OCI-LY7 (cell line): ENCODE measurements at regions not wholly inside any gene's neighbourhood (a gene's known extent, or its start where the extent isn't known, plus 50 kb on each side); places are given as distances from the start of the nearest gene placed in this dataset.

Source experiments
- BruUV-seq: library from RNA; stranded (reverse); fragments of 400-500 nt; replicated peaks from 2 replicates; lab custom pipeline; 2021; lab: Mats Ljungman, UMichigan
- CTCF ChIA-PET: fragments of 300-600 bp; sonication (Branson Sonifier 250); formaldehyde crosslinking; loops from one replicate; lab custom pipeline; 2022; ENCODE audit warnings: antibody characterized with exemption; ENCODE audit not compliant: unreplicated experiment; lab: Charles Lee
- POLR2A ChIA-PET: fragments of 300-600 bp; sonication (Branson Sonifier 250); formaldehyde crosslinking; loops from one replicate; lab custom pipeline; 2022; ENCODE audit warnings: antibody characterized with exemption; lab: Charles Lee
- DNase-seq: peaks from one replicate; pipeline ENCODE4 v3.0.0-alpha.2; 2015; ENCODE audit warnings: low spot score
- H2AFZ ChIP-seq: fragments of 200-600 bp; sonication (generic), shearing (Covaris generic); 2 replicates; pipeline ENCODE4 v1.6.1; 2014; ENCODE audit warnings: mild to moderate bottlenecking, antibody characterized with exemption, low read length, moderate library complexity
- H3K27ac ChIP-seq: fragments of 200-600 bp; sonication (generic); 2 replicates; pipeline ENCODE4 v1.5.1; 2014; ENCODE audit warnings: mixed run types, low read depth, mild to moderate bottlenecking, moderate library complexity, low read length, inconsistent platforms; ENCODE audit not compliant: poor library complexity, severe bottlenecking
- H3K36me3 ChIP-seq: fragments of 200-600 bp; sonication (generic); 2 replicates; pipeline ENCODE4 v1.6.1; 2014; ENCODE audit warnings: mild to moderate bottlenecking, antibody characterized with exemption, low read length, moderate library complexity, mixed read lengths; ENCODE audit not compliant: insufficient read depth
- H3K4me1 ChIP-seq: fragments of 200-600 bp; sonication (generic); 2 replicates; pipeline ENCODE4 v1.5.1; 2014; ENCODE audit warnings: mild to moderate bottlenecking, low read length; ENCODE audit not compliant: insufficient read depth, poor library complexity, severe bottlenecking
- H3K4me2 ChIP-seq: fragments of 200-600 bp; sonication (generic); 2 replicates; pipeline ENCODE4 v1.6.1; 2014; ENCODE audit warnings: mild to moderate bottlenecking, low read length
- H3K4me3 ChIP-seq: fragments of 200-600 bp; sonication (generic); 2 replicates; pipeline ENCODE4 v1.5.1; 2014; ENCODE audit warnings: mild to moderate bottlenecking, low read depth, low read length; ENCODE audit not compliant: poor library complexity, severe bottlenecking
- H3K79me2 ChIP-seq: fragments of 200-600 bp; sonication (generic); 2 replicates; pipeline ENCODE4 v1.6.1; 2016; ENCODE audit warnings: low read depth, mild to moderate bottlenecking, low read length, moderate library complexity, mixed read lengths; ENCODE audit not compliant: insufficient read depth
- H3K9me2 ChIP-seq: fragments of 200-600 bp; sonication (generic); 2 replicates; pipeline ENCODE4 v1.6.1; 2016; ENCODE audit warnings: mild to moderate bottlenecking, low read length, mixed read lengths; ENCODE audit not compliant: insufficient read depth
- H3K9me3 ChIP-seq: fragments of 200-600 bp; sonication (generic); 2 replicates; pipeline ENCODE4 v1.6.1; 2014; ENCODE audit warnings: mild to moderate bottlenecking, mixed run types, low read length, mixed read lengths
- H4K20me1 ChIP-seq: fragments of 200-600 bp; sonication (generic); 2 replicates; pipeline ENCODE4 v1.6.1; 2014; ENCODE audit warnings: mild to moderate bottlenecking, antibody characterized with exemption, low read length, moderate library complexity, mixed read lengths; ENCODE audit not compliant: insufficient read depth
- CTCF ChIP-seq: fragments of 200-600 bp; sonication (generic); conservative IDR thresholded peaks from 2 replicates; pipeline ENCODE4 v1.5.1; 2014; ENCODE audit warnings: mild to moderate bottlenecking, antibody characterized with exemption, low read length, moderate library complexity, mixed read lengths
- EZH2phosphoT487 ChIP-seq: fragments of 200-600 bp; sonication (generic); IDR thresholded peaks from 2 replicates; pipeline ENCODE4 v1.6.1; 2018; ENCODE audit warnings: low read depth, borderline replicate concordance, mild to moderate bottlenecking, mixed run types, antibody characterized with exemption, low read length, moderate library complexity, mixed read lengths
- intact Hi-C: fragments of 100-400 bp; cut with micrococcal nuclease; formaldehyde crosslinking; loops from one replicate; pipeline ENCODE4 v1.10.0; 2022; ENCODE audit not compliant: unreplicated experiment

GRCh38 chr6:93165850-93166430 lies 253.4 kb downstream of the EPHA7 start:
- TF ChIP-seq EZH2phosphoT487 (no peak), CTCF (no peak)
- H3K9me3 ChIP-seq, result no peaks in the 10 kb centered on the region
- no peak overlapping the region for H3K27ac ChIP-seq
- peak; percentile 9 for DNase-seq
- no peaks in the 10 kb centered on the region for H3K79me2 ChIP-seq
- no peaks in the 10 kb centered on the region for H4K20me1 ChIP-seq
- no peak overlapping the region for H3K4me3 ChIP-seq
- ChIA-PET CTCF (no interaction called here), POLR2A (interaction anchor here (0.7 to 1.6 kb wide), 3 partner anchors 10 to 223 kb away, joined by 3 to 9 read pairs (median 4); no protein-coding TSS in a partner anchor)
- no TSS peak for BruUV-seq
- peaks cover 12% of the 10 kb centered on the region for H3K4me1 ChIP-seq
- peak overlapping the region; percentile 2; the same call in 1 of the 2 replicates for H3K4me2 ChIP-seq
- peak overlapping the region; percentile 65 for H2AFZ ChIP-seq
- H3K9me2 ChIP-seq, result no peaks in the 10 kb centered on the region
- intact Hi-C loops, result no loop called here
- no peaks in the 10 kb centered on the region for H3K36me3 ChIP-seq

GRCh38 chr6:93164781-93165180 lies 254.6 kb downstream of the EPHA7 start:
- no peaks in the 10 kb centered on the region for H3K9me3 ChIP-seq
- no peaks in the 10 kb centered on the region for H3K9me2 ChIP-seq
- no peak for DNase-seq
- peaks cover 12% of the 10 kb centered on the region for H3K4me1 ChIP-seq
- no peaks in the 10 kb centered on the region for H3K36me3 ChIP-seq
- no TSS peak for BruUV-seq
- no peaks in the 10 kb centered on the region for H3K79me2 ChIP-seq
- no peak overlapping the region for H3K4me2 ChIP-seq
- H3K27ac ChIP-seq, result no peak overlapping the region
- ChIA-PET CTCF (no interaction called here), POLR2A (interaction anchor here (1.3 kb wide), 1 partner anchor 11 kb away, joined by 3 read pairs; no protein-coding TSS in a partner anchor)
- intact Hi-C loops, result no loop called here
- no peaks in the 10 kb centered on the region for H4K20me1 ChIP-seq
- no peak overlapping the region for H3K4me3 ChIP-seq
- TF ChIP-seq EZH2phosphoT487 (no peak), CTCF (no peak)
- H2AFZ ChIP-seq, result no peak overlapping the region

- H3K9me2 ChIP-seq, result no peaks in the 10 kb centered on the region
- POLR2A ChIA-PET, result interaction anchor here (0.8 to 1.3 kb wide), 2 partner anchors 12 to 1467 kb away, joined by 3 read pairs; no protein-coding TSS in a partner anchor
- CTCF ChIA-PET, result no interaction called here
- peak overlapping the region; percentile 64; the same call in 1 of the 2 replicates for H2AFZ ChIP-seq
- peaks cover 12% of the 10 kb centered on the region for H3K4me1 ChIP-seq
- no peaks in the 10 kb centered on the region for H4K20me1 ChIP-seq
- H3K36me3 ChIP-seq, result no peaks in the 10 kb centered on the region
- intact Hi-C loops, result no loop called here
- no peak overlapping the region for H3K4me2 ChIP-seq
- H3K9me3 ChIP-seq, result no peaks in the 10 kb centered on the region
- H3K79me2 ChIP-seq, result no peaks in the 10 kb centered on the region
- H3K4me3 ChIP-seq, result no peak overlapping the region
- H3K27ac ChIP-seq, result no peak overlapping the region
- TF ChIP-seq EZH2phosphoT487, result no peak
- BruUV-seq, result no TSS peak
- no peak for DNase-seq
Observed at GRCh38 chr6:93163146-93163545, 256.2 kb downstream of the EPHA7 start.
